GM23338 (cell line): ENCODE measurements at regions not wholly inside any gene's neighbourhood (a gene's known extent, or its start where the extent isn't known, plus 50 kb on each side); places are given as distances from the start of the nearest gene placed in this dataset.

Experiments
- ATAC-seq: fragments of 200-7000 bp; cut with Tn5 transposase; 3 replicates; pipeline ENCODE4 v1.9.1; 2020
- DNase-seq: peaks from one replicate; pipeline ENCODE4 v3.0.0-alpha.2; 2015; ENCODE audit warnings: low spot score
- H2AFZ ChIP-seq: fragments of 200-600 bp; sonication (generic); 2 replicates; pipeline ENCODE4 v1.8.0; 2016; ENCODE audit warnings: antibody characterized with exemption, mild to moderate bottlenecking, moderate library complexity
- H3F3A ChIP-seq: fragments of 200-600 bp; sonication (generic); replicated peaks from 2 replicates; pipeline ENCODE4 v1.8.0; 2017; ENCODE audit warnings: antibody characterized with exemption, mixed run types, low read depth
- H3K27ac ChIP-seq: fragments of 200-600 bp; sonication (generic); 2 replicates; pipeline ENCODE4 v1.6.1; 2016; ENCODE audit warnings: low read depth
- H3K27me3 ChIP-seq: fragments of 200-600 bp; sonication (generic); 2 replicates; pipeline ENCODE4 v1.8.0; 2016; ENCODE audit warnings: mild to moderate bottlenecking, mixed run types, moderate library complexity; ENCODE audit not compliant: insufficient read depth
- H3K36me3 ChIP-seq: fragments of 200-600 bp; sonication (generic); 2 replicates; pipeline ENCODE4 v1.8.0; 2016; ENCODE audit warnings: mild to moderate bottlenecking; ENCODE audit not compliant: insufficient read depth
- H3K4me1 ChIP-seq: fragments of 200-600 bp; sonication (generic); 2 replicates; pipeline ENCODE4 v1.8.0; 2016; ENCODE audit warnings: mild to moderate bottlenecking, moderate library complexity; ENCODE audit not compliant: insufficient read depth
- H3K4me2 ChIP-seq: fragments of 200-600 bp; sonication (generic); 2 replicates; pipeline ENCODE4 v1.7.1; 2017; ENCODE audit warnings: mixed run types
- H3K4me3 ChIP-seq: fragments of 200-600 bp; sonication (generic); 2 replicates; pipeline ENCODE4 v1.6.1; 2016; ENCODE audit warnings: mixed run types
- H3K79me2 ChIP-seq: fragments of 200-600 bp; sonication (generic); replicated peaks from 2 replicates; pipeline ENCODE4 v1.8.0; 2017; ENCODE audit warnings: mild to moderate bottlenecking; ENCODE audit not compliant: insufficient read depth
- H3K9me2 ChIP-seq: fragments of 200-600 bp; sonication (generic); 2 replicates; pipeline ENCODE4 v1.8.0; 2017; ENCODE audit not compliant: insufficient read depth
- H4K20me1 ChIP-seq: fragments of 200-600 bp; sonication (generic); replicated peaks from 2 replicates; pipeline ENCODE4 v1.8.0; 2017; ENCODE audit warnings: mild to moderate bottlenecking; ENCODE audit not compliant: insufficient read depth
- H3K27ac Mint-ChIP-seq: 2 replicates; pipeline ENCODE4 v1.8.0; 2020; ENCODE audit warnings: inconsistent platforms, mild to moderate bottlenecking, moderate library complexity, mixed read lengths
- H3K27me3 Mint-ChIP-seq: 3 replicates; pipeline ENCODE4 v1.8.0; 2022; ENCODE audit warnings: low read depth, mild to moderate bottlenecking, moderate library complexity, mixed read lengths, inconsistent platforms; ENCODE audit not compliant: insufficient read depth, poor library complexity
- H3K36me3 Mint-ChIP-seq: 3 replicates; pipeline ENCODE4 v1.8.0; 2021; ENCODE audit warnings: low read depth, mild to moderate bottlenecking, inconsistent platforms, moderate library complexity, mixed read lengths
- H3K4me1 Mint-ChIP-seq: 3 replicates; pipeline ENCODE4 v1.8.0; 2020; ENCODE audit warnings: mild to moderate bottlenecking, inconsistent platforms, mixed read lengths
- H3K4me3 Mint-ChIP-seq: 3 replicates; pipeline ENCODE4 v1.8.0; 2021; ENCODE audit warnings: moderate library complexity, mild to moderate bottlenecking, inconsistent platforms, mixed read lengths
- H3K9me3 Mint-ChIP-seq: 3 replicates; pipeline ENCODE4 v1.8.0; 2020; ENCODE audit warnings: moderate library complexity, mild to moderate bottlenecking, inconsistent platforms, mixed read lengths
- CTCF ChIP-seq, 2 experiments: fragments of 200-600 bp in 1 of 2; sonication (generic) in 1 of 2; conservative IDR thresholded peaks; 2 replicates each; pipeline versions ENCODE4 v1.5.1 to v1.6.1; 2016 to 2017; ENCODE audit warnings: antibody characterized with exemption in 2 of 2, low read depth in 2 of 2, mild to moderate bottlenecking in 2 of 2, moderate library complexity in 1 of 2
- ETS1 ChIP-seq: IDR thresholded peaks from 2 replicates; pipeline ENCODE4 v1.6.1; 2016; ENCODE audit warnings: antibody characterized with exemption
- JUNB ChIP-seq: IDR thresholded peaks from one replicate; pipeline ENCODE4 v1.6.1; 2016; ENCODE audit warnings: antibody characterized with exemption; ENCODE audit not compliant: unreplicated experiment
- NANOG ChIP-seq: IDR thresholded peaks from 2 replicates; pipeline ENCODE4 v1.6.1; 2016; ENCODE audit warnings: antibody characterized with exemption, borderline replicate concordance
- ZNF331 ChIP-seq: fragments of 250-450 bp; sonication (Bioruptor Pico); IDR thresholded peaks from 2 replicates; pipeline ENCODE4 v1.5.0; 2020; ENCODE audit warnings: low read depth, mild to moderate bottlenecking, moderate library complexity
- ZNF462 ChIP-seq: fragments of 250-450 bp; sonication (Bioruptor Pico); IDR thresholded peaks from 2 replicates; pipeline ENCODE4 v1.5.0; 2020; ENCODE audit warnings: mild to moderate bottlenecking, moderate library complexity

GRCh38 chr5:165495829-165496380 is 1990.5 kb downstream of the MAT2B start (continued):
- TF ChIP-seq ZNF331 (CRISPR knock-in tag) = no peak
- no peak for TF ChIP-seq ETS1
- no peak for TF ChIP-seq JUNB

GRCh38 chr5:165497707-165498106 is 1992.3 kb downstream of the MAT2B start:
- no peaks in the 10 kb centered on the region for H3K9me3 Mint-ChIP-seq
- H3K36me3 Mint-ChIP-seq = no peaks in the 10 kb centered on the region
- Histone ChIP-seq H3K27ac (no peak overlapping the region), H3K4me3 (no peak overlapping the region), H2AFZ (peak overlapping the region; percentile 5; the same call in 1 of the 2 replicates), H3K79me2 (no peaks in the 10 kb centered on the region), H4K20me1 (no peaks in the 10 kb centered on the region), H3K9me2 (no peaks in the 10 kb centered on the region), H3K4me2 (no peak overlapping the region), H3F3A (no peaks in the 10 kb centered on the region), H3K27me3 (no peaks in the 10 kb centered on the region), H3K4me1 (0 out of 2 replicates have a peak, but pooled peaks cover under 1% of the 10 kb centered on the region), H3K36me3 (no peaks in the 10 kb centered on the region)
- no peak overlapping the region for H3K4me3 Mint-ChIP-seq
- DNase-seq = peak; percentile 84
- no peaks in the 10 kb centered on the region for H3K4me1 Mint-ChIP-seq
- TF ChIP-seq NANOG (no peak), CTCF (conservative IDR thresholded peaks at IDR 0.05; ENCODE audit: low read depth in 2 of 2) (peak; percentile 69 to 74)
- no peaks in the 10 kb centered on the region for H3K27me3 Mint-ChIP-seq
- peak; percentile 67 for ATAC-seq
- H3K27ac Mint-ChIP-seq = no peak overlapping the region

GRCh38 chr5:165502893-165503691 is 1997.7 kb downstream of the MAT2B start:
- no peaks in the 10 kb centered on the region for H3K9me2 ChIP-seq
- H3K36me3 Mint-ChIP-seq = peaks cover 12% of the 10 kb centered on the region; the same call in 2 of the 3 replicates
- H3K4me1 ChIP-seq = peaks cover 16% of the 10 kb centered on the region
- H3K9me3 Mint-ChIP-seq = peaks cover 13% of the 10 kb centered on the region
- H3K27me3 Mint-ChIP-seq = no peaks in the 10 kb centered on the region
- H2AFZ ChIP-seq = peak overlapping the region; percentile 56; the same call in 1 of the 2 replicates
- H4K20me1 ChIP-seq = no peaks in the 10 kb centered on the region
- no peak overlapping the region for H3K4me3 ChIP-seq
- H3K27ac Mint-ChIP-seq = peak overlapping the region; percentile 60
- TF ChIP-seq ZNF462 (CRISPR knock-in tag) = no peak
- no peak for DNase-seq
- H3K27ac ChIP-seq = no peak overlapping the region
- peaks cover 10% of the 10 kb centered on the region for H3K36me3 ChIP-seq
- ATAC-seq = no peak
- H3K4me3 Mint-ChIP-seq = no peak overlapping the region
- no peaks in the 10 kb centered on the region for H3K27me3 ChIP-seq
- H3K4me1 Mint-ChIP-seq = peaks cover 12% of the 10 kb centered on the region
- no peaks in the 10 kb centered on the region for H3K79me2 ChIP-seq
- no peak overlapping the region; the same call in 1 of the 2 replicates for H3K4me2 ChIP-seq
- no peaks in the 10 kb centered on the region for H3F3A ChIP-seq
